C4-2B (cell line): ENCODE measurements at regions not wholly inside any gene's neighbourhood (a gene's known extent, or its start where the extent isn't known, plus 50 kb on each side); places are given as distances from the start of the nearest gene placed in this dataset.

Experiments
- CTCF ChIP-seq: fragments of 450-650 bp; conservative IDR thresholded peaks from 2 replicates; pipeline ENCODE4 v1.5.1; 2017; ENCODE audit warnings: mild to moderate bottlenecking
- ZFX ChIP-seq: fragments of 450-650 bp; IDR thresholded peaks from 2 replicates; pipeline ENCODE4 v1.6.1; 2017

DNA sequence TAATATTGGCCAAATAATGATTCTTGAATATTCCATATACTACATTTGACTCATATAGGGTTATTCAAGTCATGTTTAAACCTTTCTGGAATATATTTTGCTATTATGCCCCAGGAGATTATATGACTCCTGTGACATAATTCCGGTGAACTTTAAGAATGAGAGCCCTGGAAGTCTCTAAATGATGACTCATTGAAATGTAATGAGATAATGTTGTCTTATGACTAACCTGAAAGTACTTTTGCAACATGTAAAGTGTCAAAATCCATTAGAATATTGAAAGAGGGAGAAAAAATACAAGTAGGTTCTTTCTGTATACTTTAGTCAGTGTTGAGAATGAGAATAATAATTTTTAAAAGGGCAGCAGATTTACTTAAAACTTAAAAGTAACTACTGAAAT is 830.4 kb downstream of the MAT2B start:
- TF ChIP-seq CTCF (no peak), ZFX (no peak)
